ENCODE measurements at regions not wholly inside any gene's neighbourhood (a gene's known extent, or its start where the extent isn't known, plus 50 kb on each side); places are given as distances from the start of the nearest gene placed in this dataset.

- no peak for DNase-seq
Measured at GRCh38 chr5:133760532-133760931, 148.2 kb upstream of the FSTL4 start.

- DNase-seq = no peak
Measured at GRCh38 chr5:133758641-133759040, 146.3 kb upstream of the FSTL4 start.

GRCh38 chr5:133757396-133757945, 145.1 kb upstream of the FSTL4 start:
- no peak for DNase-seq

GRCh38 chr5:133756756-133757155, 144.4 kb upstream of the FSTL4 start:
- no peak for DNase-seq

- DNase-seq = no peak
Measured at GRCh38 chr5:133756036-133756435, 143.7 kb upstream of the FSTL4 start.

- DNase-seq = no peak
Measured at GRCh38 chr5:133754575-133755169, 142.3 kb upstream of the FSTL4 start.

GRCh38 chr5:133753856-133754255, 141.5 kb upstream of the FSTL4 start:
- no peak for DNase-seq

GRCh38 chr5:133751846-133752245, 139.5 kb upstream of the FSTL4 start:
- DNase-seq = no peak

- no peak for DNase-seq
Measured at GRCh38 chr5:133751421-133751820, 139.1 kb upstream of the FSTL4 start.

GRCh38 chr5:133750856-133751255, 138.5 kb upstream of the FSTL4 start:
- DNase-seq = no peak

- no peak for DNase-seq
Measured at GRCh38 chr5:133750356-133750755, 138.0 kb upstream of the FSTL4 start.

- DNase-seq = no peak
Measured at GRCh38 chr5:133749331-133749985, 137.1 kb upstream of the FSTL4 start.

GRCh38 chr5:133746834-133747233, 134.5 kb upstream of the FSTL4 start:
- DNase-seq = no peak

GRCh38 chr5:133744960-133745308, 132.6 kb upstream of the FSTL4 start:
- DNase-seq = no peak

- no peak for DNase-seq
Measured at GRCh38 chr5:133744051-133744959, 132.0 kb upstream of the FSTL4 start.

GRCh38 chr5:133742431-133742988, 130.2 kb upstream of the FSTL4 start:
- no peak for DNase-seq

GRCh38 chr5:133741818-133742355, 129.5 kb upstream of the FSTL4 start:
- DNase-seq = no peak

GRCh38 chr5:133741396-133741795, 129.1 kb upstream of the FSTL4 start:
- no peak for DNase-seq

- DNase-seq = no peak
Measured at GRCh38 chr5:133739181-133739780, 126.9 kb upstream of the FSTL4 start.

GRCh38 chr5:133738271-133738670, 125.9 kb upstream of the FSTL4 start:
- DNase-seq = no peak

- no peak for DNase-seq
Measured at GRCh38 chr5:133736512-133736911, 124.2 kb upstream of the FSTL4 start.

GRCh38 chr5:133735346-133735745, 123.0 kb upstream of the FSTL4 start:
- no peak for DNase-seq

- DNase-seq = no peak
Measured at GRCh38 chr5:133734916-133735315, 122.6 kb upstream of the FSTL4 start.
